ENCODE measurements at regions not wholly inside any gene's neighbourhood (a gene's known extent, or its start where the extent isn't known, plus 50 kb on each side); places are given as distances from the start of the nearest gene placed in this dataset.

DNA sequence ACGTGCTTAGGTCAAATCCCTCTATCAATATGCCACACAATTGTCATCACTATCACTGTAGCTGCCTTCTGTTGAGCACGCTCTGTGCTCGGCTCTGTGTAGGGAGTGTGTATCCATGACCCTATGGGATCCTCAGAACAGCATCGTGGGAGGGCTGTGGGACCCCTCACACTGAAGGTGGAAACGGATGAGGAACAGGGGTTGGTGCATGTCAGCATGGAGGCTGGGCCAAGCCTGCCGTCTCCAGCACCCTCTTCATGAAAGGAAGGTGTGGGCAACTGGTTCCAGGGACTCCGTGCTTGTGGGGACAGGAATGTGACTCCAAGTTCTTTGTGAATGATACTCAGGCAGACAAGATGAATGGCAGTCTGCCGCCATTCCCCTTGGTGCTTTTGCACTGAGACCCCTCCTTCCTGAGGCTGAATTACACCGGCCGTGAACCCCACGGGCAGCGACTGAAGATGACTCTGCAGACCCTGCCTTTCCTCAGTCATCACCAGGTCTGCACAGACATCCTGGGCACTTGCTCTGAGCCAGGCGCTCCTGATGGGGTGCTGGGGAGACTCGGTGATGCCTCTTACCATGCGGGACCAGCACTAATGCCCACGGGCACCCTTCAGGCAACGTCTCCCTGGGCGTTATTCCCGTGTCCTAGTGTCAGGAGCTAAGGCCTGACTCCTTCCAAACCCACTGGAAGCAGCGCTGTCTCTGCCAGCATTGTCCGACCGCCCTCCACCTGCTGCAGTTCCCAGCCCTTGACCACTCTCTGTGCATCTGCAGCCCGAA lies 495.2 kb downstream of the TCERG1L start:
- TF ChIP-seq, protein P1, sequence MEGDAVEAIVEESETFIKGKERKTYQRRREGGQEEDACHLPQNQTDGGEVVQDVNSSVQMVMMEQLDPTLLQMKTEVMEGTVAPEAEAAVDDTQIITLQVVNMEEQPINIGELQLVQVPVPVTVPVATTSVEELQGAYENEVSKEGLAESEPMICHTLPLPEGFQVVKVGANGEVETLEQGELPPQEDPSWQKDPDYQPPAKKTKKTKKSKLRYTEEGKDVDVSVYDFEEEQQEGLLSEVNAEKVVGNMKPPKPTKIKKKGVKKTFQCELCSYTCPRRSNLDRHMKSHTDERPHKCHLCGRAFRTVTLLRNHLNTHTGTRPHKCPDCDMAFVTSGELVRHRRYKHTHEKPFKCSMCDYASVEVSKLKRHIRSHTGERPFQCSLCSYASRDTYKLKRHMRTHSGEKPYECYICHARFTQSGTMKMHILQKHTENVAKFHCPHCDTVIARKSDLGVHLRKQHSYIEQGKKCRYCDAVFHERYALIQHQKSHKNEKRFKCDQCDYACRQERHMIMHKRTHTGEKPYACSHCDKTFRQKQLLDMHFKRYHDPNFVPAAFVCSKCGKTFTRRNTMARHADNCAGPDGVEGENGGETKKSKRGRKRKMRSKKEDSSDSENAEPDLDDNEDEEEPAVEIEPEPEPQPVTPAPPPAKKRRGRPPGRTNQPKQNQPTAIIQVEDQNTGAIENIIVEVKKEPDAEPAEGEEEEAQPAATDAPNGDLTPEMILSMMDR (IDR thresholded peaks at IDR 0.05) = no peak
- TF ChIP-seq POLR2AphosphoS5 (IDR thresholded peaks at IDR 0.05) = no peak
- TF ChIP-seq POLR2A (IDR thresholded peaks at IDR 0.05) = no peak
